Hippocampal formation (tissue), 2 donors: ENCODE measurements at regions not wholly inside any gene's neighbourhood (a gene's known extent, or its start where the extent isn't known, plus 50 kb on each side); places are given as distances from the start of the nearest gene placed in this dataset.

Experiments
- DNase-seq, 2 donors: peaks; one replicate each; lab custom pipeline; 2025; lab: John Stamatoyannopoulos, UW

- no peak for DNase-seq
These were observed 59.8 kb downstream of the MRPS30 start for GRCh38 chr5:44868541-44868940.

- no peak for DNase-seq
These were observed 61.2 kb downstream of the MRPS30 start for GRCh38 chr5:44869928-44870327.

GRCh38 chr5:44870430-44870829 lies 61.7 kb downstream of the MRPS30 start:
- no peak for DNase-seq

DNA sequence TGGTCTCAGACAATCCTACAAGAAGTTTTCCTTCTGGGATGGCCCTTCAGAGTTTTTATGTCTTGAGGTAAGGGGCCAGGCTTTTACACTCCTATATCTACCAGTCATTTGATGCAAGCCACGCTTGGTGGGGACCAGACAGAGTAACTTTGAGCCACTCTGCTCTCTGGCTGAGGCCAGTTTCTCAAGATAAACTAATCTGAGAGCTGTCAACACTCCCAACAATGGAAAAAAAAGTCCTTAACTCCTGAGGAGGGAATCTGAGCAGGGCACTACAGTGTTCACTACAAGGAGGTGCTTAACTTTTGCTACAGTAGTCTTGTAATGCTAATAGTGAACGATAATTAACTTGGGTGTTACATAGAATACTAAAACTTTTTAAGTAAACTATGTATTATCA lies 62.7 kb downstream of the MRPS30 start:
- no peak for DNase-seq

DNA sequence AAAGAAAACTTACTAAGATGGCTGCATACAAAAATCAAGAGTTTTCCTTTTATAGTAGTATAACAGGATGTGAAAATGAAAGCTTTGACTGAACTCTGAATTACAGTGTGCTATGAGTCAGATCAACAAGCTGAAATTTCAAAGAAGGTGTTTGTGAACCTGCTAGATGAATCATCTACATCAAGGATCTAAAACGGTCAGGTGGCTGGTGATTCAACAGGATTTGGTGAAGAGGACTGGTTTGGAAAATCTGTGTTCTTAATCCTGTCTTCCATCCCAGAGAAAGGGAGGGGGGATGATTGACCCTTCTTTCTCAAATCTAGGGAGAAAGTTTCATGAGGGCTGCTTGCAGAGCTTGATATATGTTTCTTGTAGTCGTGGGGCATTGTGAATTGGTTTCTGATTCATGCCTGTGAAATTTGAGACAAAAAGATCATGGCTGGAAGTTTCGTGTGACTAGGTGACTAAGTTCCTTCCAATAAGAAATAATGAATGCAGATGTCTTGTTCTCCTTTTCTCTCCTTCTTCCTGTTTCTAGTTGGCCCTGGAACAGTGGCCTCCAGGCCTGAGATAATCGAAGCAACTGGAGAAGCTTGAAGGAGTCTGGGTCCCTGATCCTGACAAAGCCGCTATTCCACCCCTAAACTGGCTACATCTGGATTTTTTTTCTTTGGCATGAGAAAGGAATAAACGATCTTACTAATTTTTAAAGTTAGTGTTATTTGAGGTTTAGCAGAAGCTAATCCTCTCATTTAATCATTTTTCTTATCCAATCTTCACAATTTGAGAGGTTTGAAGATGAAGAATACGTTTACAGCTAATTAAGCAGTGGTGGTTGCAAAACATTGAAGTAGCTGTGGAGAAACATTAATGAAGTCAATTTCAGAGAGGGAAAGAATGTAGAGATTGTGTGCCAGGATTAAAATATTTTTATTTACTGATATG lies 67.2 kb downstream of the MRPS30 start:
- DNase-seq, result no peak

GRCh38 chr5:44881266-44881665 lies 72.5 kb downstream of the MRPS30 start:
- DNase-seq, result no peak

- no peak for DNase-seq
These were observed 75.3 kb downstream of the MRPS30 start for GRCh38 chr5:44884036-44884435.

- no peak for DNase-seq
These were observed 77.2 kb downstream of the MRPS30 start for GRCh38 chr5:44885903-44886302.

- DNase-seq, result no peak
These were observed 79.0 kb downstream of the MRPS30 start for GRCh38 chr5:44887722-44888121.

- no peak for DNase-seq
These were observed 79.7 kb downstream of the MRPS30 start for GRCh38 chr5:44888435-44888834.

DNA sequence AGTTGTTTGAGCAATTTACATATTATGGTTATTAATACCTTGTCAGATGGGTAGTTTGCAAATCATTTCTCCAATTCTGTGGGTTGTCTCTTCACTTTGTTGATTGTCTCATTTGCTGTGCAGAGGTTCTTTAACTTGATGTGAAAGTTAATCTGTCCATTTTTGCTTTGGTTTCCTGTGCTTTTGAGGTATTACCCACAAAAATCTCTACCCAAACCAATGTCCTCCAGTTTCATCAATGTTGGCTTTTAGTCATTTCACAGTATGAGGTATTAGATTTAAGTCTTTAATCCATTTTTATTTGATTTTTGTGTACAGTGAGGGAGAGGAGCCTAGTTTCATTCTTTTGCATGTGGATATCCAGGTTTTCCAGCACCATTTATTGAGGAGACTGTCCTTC lies 82.4 kb downstream of the MRPS30 start:
- DNase-seq, result no peak

DNA sequence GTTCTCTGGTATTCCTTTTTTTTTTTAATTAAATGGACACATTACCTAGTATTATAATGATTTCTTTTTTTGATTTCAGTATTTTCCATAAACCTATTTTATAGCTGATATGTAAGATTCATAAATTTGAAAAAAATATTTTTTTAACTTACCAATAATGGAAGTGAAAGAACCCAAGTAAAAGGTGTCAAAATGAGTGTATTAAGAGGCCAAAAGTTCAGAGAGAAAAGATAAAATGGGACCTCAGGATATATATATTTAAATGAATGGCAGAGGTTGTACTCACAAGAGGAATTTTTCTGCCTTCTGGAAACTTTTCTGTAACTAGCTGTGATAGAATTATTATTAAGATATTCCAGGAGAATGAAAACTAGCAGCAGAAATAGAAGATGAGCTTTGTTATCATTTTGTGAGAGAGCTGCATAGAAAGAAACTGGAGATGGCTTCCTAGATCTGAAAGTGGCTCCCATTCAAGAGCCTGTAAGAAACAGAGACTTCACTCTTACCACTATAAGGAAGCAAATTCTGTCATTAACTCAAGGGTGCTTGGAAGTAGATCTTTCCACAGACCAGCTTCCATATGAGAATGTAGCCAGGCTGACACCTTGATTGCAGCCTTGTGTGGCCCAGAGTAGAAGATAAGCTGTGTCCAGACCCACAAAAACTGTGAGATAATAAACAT lies 91.7 kb downstream of the MRPS30 start:
- DNase-seq, result no peak

- DNase-seq, result no peak
These were observed 98.6 kb downstream of the MRPS30 start for GRCh38 chr5:44907396-44907795.

- peak in 1 of 2 donors; percentile 19 for DNase-seq
These were observed 100.3 kb downstream of the MRPS30 start for GRCh38 chr5:44909004-44909403.

DNA sequence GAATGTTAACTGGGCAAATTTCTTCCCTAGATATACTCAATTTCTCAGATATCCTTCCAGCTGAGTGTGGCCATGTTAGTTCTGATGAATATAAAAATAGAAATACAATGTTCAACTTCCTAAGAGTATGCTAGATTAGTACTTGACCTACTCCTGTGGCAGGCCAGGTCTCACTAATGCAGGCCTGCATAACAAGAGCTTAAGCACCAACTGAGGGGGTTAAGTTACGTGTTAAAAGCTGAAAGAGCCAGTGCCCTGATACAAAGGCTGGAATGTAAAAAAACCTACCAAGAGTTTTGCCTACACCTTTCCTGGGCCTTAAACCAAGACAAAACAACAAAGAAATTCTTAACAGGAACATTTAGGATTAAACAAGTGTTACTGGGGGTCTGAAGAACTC lies 102.8 kb downstream of the MRPS30 start:
- DNase-seq, result no peak

DNA sequence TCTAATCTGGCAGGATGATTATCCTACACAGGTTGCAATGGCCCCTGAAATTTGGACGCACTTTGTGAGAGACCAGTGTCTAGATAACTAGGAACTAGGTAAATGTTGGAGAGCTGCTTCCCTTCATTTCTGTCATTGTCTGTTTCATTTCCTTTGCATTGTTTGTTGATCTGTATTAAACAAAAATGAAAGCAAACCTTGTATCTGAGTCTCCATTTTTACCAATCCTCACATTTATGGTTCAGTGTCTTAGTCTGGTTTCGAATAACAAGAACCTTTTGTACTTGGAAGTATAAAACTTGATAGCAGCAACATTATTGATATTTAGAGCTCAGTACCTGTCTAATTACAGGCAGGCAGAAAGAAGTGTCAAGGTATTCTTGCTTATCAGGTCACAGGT lies 105.5 kb downstream of the MRPS30 start:
- no peak for DNase-seq

- DNase-seq, result no peak
These were observed 110.8 kb downstream of the MRPS30 start for GRCh38 chr5:44919560-44919959.

DNA sequence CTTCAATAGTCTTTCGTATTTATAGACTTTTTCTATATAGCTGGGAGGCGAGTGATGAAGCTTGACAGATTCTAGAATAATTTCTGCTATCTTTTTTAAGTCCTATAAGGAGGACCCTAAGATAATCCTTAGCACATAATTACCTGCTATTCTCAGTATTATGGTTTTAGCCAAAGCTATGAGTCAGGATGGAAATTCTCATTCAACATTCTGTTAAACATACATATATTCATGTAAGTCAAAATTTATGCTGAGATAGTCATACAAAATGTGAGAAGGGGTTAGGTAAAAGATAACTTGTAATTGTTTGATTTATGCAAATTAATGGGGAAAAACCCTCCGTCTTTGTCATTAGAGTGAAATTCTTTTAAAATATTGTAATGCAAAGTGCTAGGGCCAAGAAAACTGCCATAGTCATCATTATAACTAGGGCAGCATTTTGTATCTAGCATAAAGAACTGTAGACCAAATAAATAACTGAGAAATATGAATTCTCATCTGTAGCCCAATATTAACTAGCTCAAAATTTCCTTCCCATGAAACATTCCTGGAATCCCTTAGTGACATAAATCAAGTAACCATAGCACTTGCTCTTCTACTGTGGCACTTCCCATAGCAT lies 118.5 kb downstream of the MRPS30 start:
- no peak for DNase-seq

DNA sequence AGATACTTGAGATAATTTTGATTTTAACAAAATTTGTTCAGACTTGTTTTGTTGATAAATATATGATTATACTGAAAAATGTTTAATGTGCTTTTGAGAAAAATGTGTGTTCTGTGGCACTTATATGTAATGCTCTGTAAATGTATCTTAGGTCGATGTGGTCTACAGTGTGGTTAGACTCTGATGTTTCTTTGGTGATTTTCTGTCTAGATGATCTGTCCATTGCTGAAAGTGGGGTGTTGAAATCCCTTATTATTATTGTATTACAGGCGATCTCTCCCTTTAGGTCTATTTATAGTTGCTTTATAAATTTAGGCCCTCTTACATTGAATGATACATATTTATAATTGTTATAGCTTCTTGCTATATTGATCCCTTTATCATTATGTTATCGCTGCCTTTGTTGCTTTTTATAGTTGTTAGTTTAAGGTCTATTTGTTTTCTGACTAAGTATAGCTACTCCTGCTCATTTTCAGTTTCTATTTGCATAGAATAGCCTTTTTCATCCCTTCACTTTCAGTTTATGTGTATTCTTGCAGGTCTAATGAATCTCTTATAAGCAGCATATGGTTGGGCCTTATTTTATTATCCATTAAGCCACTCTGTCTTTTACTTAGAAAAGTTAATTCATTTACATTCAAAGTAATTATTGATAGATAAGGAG lies 124.3 kb downstream of the MRPS30 start:
- DNase-seq, result no peak

GRCh38 chr5:44933686-44934085 lies 124.9 kb downstream of the MRPS30 start:
- DNase-seq, result no peak

DNA sequence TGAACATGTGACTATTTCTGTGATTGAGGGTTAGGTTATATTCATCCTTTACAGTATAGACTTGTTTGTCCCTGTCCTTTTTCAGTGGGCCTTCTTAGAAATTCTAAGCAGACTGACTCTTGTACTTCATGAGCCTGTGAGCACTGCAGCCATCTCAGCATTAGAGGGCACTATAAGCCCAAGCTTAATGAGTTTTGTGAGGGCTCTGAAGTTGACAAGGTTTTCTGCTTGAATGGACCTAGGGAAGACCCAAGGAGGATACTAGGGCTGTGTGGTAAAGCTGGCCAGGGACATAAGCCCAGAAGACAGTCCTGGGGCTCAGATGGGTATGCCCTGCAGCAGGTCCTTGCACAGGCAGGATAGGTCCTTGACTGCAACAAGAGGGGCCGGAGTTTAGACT lies 126.5 kb downstream of the MRPS30 start:
- no peak for DNase-seq

DNA sequence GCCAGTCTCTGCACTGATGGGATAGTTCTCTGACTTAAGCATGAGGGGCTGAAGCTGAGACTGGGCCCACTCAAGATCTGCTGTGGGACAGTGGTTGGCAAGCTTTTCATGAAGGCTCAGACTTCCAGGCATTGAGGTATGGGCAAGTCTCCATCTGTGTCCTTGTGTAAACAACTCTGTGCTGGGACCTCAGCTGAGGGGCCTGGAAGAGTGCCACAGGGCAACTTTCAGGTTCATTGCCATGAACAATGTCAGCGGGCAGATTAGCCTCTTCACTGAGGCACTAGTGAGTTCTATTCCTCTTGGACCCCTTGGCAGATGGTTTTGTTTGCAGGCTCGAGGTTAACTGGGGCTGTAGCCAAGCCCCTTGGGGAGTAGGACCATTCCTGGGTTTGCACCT lies 127.1 kb downstream of the MRPS30 start:
- peak; percentile 11 to 17 for DNase-seq
